ENCODE measurements at regions not wholly inside any gene's neighbourhood (a gene's known extent, or its start where the extent isn't known, plus 50 kb on each side); places are given as distances from the start of the nearest gene placed in this dataset.

DNA sequence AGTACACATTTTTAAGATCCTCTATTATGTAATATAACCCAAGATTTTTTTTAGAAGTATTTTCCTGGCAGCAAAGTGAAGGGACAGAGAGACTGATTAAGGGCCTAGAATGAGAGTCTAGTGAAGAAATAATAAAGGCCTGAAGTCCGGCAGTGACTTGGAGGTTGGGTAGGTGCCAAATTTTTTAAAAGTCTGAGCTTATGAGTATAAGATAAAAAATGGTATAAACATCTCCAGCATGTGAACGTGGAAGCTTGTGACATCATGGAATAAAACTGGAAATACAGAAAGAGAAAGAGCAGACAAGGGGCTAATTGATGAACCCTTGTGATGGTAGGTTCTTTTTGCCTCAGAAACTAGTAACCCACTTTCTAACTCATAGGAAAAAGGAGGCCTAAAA is 174.6 kb downstream of the SUCLA2 start:
- DNase-seq: peak; percentile 2

DNA sequence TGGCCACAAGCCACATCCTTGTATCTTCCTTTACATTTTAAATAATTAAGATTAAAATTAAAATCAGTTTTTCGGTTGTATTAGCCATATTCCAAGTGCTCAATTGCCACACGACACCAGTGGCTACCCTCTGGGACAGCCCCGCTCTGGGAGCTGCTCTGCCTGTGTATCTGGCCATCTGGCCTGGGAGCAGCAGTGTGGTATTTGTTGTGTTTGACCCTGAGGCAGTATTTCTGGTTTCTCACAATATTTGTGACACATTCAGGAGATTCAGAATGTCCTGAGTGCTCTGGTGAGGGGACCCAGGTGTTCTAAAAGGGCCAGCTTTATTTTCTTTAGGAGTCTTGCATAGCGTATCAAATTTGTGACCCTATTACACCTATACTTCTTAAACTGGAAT is 179.0 kb downstream of the SUCLA2 start:
- DNase-seq: no peak

DNA sequence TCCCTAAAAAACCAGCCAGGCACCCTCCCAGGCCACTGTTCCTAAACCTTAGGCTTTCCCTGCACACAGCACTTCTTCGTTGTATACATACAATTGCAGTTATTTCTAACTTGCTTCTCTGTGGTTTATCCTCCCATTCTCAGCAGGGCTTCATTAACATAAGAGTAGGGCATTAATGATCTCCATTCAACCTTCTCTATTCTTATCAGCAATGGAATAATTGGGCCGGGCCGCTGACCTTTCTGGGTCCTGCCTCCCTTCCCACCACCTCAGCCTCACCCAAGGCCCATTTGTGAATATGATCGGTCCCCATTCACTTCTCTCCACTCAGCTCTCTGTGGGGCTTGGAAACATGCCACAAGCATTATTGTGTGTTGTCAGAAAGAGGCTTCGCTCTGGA is 184.2 kb downstream of the SUCLA2 start:
- DNase-seq: no peak

DNA sequence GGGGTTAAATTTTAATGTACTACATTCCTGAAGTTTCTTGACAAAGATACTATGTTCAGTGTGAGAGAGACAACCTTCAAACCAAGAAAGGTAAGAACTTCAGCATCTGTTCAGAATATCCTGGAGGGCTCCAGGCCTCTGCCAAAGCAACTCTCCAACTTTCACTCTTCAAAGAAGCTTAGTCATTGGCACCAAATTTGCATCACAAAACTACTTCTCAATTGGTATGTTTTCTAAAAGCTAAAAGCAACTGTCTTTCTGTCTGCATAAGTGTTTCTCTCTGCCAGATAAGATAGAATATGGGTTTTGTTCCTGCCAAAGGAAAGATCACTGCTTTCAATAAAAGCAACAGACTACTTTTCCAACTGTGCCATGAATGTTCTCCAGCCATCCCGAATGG is 187.4 kb downstream of the SUCLA2 start:
- DNase-seq: no peak

DNA sequence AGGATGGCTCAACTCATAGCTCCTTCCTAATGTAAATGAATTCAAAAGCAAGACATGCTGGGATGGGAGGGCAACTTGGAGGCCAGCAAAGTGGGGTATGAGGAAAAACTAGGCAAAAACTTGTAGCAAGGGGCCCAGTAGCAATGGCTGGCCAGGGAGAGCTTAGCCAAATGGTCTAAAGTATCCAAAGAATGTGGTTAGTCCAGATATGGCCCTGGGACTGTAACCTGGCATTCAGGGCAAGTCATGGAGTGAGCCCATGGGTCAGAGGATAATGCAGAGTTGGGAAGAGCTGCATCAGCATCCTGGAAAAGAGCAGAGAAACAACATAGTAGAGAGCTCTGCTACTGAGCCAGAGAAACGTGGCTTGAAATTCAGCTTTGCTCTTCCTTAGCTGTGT is 191.7 kb downstream of the SUCLA2 start:
- DNase-seq: no peak

DNA sequence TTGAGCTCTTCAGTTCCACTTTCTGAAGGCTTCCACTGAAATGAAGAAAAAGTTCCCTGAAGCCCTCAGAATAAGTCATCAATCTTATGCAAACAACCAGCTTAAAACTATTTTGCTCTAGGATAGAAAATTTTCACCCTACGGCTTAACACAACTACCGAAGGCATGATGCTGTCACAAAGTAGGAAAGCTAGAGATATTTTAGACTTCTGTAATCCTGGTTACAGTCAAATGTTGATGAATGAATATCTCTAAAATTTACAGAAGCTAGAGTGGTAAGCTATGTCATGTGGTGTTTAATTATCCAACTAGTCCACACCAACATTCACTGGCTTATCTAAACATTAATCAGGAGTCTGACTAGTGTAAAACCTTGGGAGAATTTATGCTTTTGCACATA is 197.9 kb downstream of the SUCLA2 start:
- DNase-seq: no peak

DNA sequence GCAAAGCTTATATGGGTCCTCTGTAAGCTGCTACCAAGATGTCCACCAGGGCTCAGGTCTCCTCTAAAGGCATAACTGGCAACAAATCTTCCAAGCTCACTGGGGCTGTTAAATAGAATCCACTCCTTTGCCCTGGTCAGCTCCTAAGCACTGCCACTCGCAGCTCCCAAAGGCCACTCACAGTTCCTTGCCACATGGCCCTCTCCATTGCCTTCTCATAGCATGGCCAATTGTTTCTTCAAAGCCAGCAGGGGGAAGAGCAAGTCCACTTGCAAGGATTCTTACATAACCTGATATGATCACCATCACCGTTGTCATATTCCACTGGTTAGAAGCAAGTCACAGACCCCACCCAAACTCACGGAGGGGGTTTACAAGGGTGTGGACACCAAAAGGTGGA is 199.5 kb downstream of the SUCLA2 start:
- no peak for DNase-seq

DNA sequence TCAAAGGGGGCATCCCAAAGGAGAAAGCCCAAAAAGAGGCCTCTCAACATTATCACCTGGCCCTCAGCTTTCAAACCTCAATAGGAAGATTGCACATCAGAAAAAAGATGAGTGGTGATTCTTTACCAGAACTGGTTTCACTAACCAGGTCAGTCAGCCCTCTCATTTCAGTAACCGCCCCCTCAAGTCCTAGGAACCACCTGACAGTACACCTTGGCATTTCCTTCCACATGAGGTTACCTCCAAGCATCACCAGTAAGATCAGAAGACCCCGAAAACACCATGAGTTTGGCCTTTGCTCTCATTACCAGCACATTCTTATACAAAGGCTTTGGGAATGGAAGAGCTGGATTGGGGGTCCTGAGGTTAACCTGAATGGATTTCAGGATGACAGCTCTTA is 200.5 kb downstream of the SUCLA2 start:
- DNase-seq: no peak

DNA sequence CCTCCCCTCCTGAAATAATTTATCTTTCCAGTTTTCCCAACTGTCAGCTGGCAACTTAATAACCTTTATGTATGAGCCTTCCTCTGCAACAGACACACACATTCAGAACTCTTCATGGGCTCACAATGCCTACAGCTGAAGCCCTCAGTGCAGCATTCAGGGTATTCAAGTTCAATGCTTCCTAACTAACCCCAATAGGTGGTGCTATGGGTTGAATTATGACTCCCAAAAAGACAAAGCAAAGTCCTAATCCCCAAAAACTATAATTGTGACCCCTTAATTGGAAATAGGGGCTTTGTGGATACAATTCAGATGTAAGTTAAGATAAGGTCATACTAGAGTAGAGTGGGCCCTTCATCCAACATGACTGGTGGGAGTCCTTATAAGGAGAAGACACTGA is 202.2 kb downstream of the SUCLA2 start:
- DNase-seq: no peak

DNA sequence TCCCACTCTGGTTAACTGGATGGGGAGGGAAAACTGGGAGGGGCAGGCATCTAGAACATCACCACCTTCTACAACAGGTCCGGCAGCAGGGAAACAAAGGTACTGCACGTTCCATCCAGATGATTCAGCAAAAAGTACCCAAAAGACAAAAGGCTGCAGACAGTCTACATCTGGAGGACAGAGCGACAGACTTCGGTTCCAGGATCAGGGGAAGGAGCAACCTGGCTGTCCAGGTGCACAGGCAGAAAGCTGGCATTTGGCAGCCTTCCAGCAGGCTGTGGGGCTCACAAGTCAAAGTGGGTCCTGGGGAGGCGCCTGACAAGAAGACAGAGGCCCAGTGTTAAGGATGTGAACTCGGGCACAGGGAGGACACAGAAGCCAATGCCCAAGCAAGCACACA is 202.9 kb downstream of the SUCLA2 start:
- no peak for DNase-seq

DNA sequence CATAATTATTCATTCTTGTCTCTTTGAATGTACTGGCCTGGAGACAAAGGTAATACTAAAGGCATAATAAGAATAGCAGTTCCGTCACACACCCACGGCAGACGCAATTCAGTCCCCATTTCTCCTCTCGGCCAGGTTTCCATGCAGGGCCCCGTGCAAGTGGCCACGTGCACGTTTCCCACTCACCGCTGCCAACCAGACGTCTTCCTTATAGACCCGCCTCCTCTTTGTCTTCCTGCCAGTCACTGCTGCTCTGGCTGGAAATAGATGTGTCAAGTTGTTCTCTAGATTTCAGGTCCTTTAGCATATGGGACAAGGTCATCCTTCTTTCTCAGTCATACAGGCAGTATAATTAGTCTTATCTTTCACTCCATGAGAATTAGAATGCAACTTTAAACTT is 204.3 kb downstream of the SUCLA2 start:
- no peak for DNase-seq

DNA sequence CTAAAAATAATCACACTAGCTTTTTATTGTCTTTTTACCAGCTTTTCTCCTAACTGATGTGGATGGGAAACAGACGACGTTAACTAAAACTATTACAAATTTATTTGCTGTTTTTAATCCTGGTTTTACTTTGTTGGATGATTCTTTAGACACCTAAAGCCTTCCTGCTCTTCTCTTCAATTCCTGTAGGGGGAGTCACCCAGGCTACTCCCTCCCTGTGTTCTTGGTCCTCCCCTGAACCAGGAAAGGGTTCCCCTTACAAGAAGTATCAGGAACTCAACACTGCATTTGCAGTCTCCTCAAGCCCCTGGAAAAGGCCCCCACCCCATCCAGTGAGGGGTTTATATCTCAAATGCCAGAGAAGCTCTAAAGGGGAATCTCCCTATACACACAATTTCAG is 206.1 kb downstream of the SUCLA2 start:
- DNase-seq: no peak

DNA sequence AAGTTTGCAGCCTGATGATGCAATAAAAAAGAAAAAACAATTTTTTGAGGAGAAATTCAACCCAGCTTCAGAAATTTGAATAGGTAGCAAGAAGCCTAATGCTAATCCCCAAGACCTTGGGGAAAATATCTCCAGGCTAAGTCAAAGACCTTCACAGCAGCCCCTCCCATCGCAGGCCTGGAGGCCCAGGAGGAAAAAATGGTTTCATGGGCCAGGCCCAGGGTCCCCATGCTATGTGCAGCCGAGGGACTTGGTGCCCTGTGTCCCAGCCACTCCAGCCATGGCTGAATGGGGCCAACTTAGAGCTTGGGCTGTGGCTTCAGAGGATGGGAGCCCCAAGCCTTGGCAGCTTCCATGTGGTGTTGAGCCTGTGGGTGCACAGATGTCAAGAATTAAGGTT is 210.3 kb downstream of the SUCLA2 start:
- no peak for DNase-seq

DNA sequence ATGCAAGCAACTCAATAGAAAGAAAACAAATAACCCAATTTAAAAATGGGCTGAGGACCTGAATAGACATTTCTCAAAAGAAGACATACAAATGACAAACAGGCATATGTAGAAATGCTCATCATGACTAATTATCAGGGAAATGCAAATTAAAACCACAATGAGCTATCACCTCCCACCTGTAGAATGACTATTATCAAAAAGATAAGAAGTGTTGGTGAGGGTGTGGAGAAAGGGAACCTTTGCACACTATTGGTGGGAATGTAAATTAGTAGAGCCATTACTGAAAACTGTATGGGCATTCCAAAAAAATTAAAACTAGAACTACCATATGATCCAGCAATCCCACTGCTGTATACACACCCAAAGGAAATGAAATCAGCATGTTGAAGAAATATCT is 212.2 kb downstream of the SUCLA2 start:
- no peak for DNase-seq

DNA sequence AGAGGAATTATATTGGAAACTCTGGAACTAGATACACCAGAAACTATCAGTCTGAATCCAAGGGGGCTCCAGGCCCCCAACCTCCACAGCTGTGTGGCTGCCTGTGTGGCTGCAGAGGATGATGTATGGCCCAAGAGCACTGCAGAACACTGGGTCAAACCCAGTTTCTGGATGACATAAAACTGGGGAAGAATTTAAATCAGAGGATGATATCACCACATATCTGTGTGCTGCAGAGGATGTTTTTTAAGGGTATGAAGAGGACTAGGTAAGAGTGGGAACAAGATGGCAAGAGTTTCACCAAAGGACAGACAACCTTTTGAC is 226.4 kb downstream of the SUCLA2 start:
- DNase-seq: no peak

DNA sequence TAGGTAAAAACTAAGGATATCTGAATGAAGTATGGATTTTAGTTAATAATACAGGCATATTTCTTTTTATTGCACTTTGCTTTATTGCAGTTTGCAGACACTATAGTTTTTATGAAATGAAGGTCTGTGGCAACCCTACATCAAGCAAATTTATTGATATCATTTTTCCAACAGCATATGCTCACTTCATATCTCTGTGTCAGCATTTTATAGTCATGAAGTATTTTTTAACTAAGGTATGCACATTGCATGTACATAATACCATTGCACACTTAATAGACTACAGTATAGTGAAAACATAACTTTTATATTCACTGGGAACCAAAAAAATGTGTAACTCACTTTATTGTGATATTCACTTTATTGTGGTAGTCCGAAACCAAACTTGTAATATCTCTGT is 236.3 kb downstream of the SUCLA2 start:
- no peak for DNase-seq

DNA sequence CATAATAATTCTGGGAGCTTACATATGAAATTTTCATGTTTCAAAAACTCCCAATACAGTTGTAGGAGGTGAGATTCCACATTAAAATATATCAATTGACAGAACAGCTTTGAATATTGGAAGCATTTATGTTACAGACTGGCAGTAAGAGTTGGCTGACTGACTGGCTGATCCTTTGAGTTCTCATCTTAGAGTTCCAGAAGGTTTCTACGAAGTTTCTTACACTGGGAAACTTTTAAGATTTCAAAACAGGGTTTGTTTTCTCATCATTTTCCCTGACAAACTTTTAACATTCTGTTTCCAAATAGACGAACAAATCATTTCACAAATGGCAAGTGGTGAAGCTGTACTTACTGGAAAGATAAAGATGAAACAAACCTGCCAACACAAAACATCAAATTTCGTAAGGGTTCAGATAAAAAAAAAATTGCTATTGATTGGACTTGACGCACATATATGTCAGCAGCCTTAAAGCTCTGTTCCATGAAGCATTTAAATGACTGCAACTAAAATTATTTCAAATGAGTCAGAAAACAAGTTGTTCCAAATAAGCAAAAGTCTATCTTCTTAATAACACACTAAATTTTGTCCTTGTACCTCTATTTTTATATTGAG is 243.5 kb downstream of the SUCLA2 start:
- no peak for DNase-seq

DNA sequence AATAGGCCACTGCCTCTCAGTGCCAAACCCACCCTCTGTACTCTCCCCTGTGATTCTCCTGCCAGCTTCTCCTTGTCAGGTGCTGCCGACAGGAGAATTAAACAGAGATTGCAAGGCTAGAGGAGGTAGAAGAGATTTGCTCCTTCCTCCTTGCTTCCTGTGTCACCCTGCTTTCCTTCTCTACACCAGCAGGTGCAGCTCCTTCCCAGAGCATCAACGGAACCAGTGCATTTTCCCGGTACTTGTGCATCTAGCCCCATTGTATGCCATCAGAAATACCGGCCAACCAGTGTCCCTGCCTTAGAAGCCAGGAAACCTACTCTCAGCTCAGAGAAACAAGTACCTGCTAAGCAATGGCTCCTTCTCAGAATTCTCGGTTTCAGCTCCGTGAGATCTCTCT is 253.2 kb downstream of the SUCLA2 start:
- DNase-seq: no peak

DNA sequence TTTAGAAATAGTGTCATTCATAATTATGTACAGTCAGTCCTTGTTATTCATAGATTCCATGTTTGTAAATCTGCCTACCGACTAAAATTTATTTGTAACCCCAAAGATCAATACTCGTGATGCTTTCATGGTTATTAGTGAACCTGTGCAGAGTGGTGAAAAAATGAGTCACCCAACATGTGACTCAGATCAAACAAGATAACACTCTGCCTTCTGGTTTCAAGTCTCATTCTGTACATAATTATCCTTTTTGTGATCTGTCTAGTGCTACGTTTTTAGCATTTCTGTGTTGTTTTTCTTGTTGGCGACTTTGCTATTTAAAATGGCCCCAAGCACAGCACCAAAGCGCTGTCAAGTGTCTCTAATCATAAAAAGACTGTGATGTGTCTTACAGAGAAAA is 274.7 kb downstream of the SUCLA2 start:
- DNase-seq: no peak

DNA sequence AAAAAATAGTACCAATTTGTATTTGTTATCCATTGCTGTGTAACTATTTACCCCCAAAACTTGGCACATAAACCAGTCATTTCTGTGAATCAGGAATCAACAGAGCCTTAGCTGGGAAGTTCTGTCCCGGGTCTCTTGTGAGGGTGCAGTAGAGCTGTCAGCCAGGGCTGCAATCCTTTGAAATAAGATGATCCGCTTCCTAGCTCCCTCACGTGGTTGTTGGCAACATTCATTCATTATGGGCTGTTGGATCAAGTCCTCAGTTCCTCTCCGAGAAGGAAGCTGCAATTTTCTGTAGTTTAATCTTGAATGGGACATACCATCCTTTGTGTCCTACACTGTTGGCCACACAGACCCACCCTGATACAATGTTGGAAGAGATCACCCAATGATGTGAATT is 277.2 kb downstream of the SUCLA2 start:
- no peak for DNase-seq

DNA sequence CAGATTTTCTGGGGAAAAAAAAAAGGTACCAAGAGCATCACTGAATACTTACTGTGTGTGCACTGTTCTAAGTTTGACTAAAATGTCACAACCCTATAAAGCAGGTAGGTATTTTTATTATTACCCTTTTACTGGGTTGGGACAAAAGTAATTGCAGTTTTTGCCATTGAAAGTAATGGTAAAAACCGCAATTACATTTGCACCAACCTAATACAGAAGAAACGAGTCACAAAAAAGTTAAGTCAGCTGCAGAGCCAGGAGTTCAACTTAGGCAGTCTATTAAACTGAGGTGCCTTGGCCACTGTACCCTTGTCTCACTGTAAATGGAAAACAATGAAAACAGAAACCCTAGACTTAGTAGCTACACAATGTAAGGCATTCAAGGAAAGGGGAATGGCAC is 281.9 kb downstream of the SUCLA2 start:
- no peak for DNase-seq

DNA sequence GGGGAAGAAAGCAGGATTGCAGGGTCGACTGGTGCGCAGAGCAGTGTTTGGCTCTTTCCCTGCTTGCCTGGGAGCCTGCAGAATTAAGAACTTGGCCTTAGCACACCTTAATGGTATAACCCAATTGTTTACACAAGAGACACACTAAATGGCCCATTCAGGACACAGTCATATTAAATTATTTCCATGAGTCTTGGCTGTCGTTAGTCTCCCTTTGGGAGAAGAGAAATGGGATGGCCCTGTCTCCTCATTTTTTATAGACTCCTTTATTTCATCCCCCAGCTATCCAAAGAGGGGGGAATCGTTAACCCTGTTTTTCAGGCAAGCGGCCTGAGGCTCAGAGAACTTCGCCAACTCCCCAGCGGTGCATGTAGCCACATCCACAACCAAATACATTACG is 282.5 kb downstream of the SUCLA2 start:
- DNase-seq: no peak

DNA sequence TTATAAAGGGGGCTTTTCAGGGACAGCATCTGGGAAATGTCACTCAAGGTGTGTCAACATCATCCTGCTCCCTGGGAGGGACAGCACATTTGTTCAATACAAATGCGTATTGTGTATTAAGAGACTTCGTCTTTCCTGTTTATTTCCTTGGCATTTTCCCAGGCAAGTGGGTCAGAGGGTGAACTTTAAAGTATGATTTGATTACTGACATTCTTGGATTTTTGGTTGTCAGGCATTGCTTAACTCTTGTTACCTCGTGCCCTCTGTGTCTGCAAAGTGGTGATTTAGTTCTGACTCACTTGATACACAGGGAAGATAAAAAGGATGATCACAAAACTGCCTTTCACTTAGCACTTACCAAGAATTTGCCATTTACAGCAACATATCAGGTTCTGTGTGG is 292.7 kb downstream of the SUCLA2 start:
- no peak for DNase-seq

DNA sequence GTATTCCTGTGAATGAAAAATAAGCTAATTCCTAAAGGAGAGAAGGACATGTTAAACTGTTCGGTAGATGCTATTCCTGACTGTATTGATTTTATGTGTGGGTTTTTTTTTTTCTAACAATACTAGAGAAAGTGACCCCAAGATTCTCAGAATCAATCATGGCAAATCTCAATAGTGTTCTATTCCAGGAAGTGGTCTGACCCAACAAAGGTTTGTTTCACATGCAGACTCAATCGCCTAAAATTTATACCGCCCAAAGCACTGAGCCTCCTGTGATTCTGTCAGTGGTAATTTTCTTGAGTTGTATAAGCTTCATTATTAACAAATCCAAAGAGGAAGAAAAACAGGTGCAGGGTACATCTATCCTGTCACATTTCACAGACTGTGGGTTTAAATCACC is 293.7 kb downstream of the SUCLA2 start:
- no peak for DNase-seq

DNA sequence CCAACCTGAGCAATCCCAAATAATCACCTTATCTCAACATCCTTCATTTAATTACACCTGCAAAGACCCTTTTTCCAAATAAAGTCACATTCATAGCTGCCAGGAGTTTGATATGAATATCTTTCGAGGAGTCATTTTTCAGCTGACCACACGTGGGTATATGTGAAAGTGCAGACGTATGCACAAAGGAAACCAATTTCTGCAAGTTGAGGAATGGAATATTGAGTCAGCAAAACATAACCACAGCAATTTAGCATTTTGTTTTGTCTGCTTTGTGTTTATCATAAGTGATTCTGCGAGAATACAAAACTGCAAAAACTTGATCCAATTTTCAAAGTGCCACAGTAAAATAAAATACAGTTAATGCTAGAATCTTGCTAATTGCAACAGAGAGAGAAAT is 295.9 kb downstream of the SUCLA2 start:
- no peak for DNase-seq

DNA sequence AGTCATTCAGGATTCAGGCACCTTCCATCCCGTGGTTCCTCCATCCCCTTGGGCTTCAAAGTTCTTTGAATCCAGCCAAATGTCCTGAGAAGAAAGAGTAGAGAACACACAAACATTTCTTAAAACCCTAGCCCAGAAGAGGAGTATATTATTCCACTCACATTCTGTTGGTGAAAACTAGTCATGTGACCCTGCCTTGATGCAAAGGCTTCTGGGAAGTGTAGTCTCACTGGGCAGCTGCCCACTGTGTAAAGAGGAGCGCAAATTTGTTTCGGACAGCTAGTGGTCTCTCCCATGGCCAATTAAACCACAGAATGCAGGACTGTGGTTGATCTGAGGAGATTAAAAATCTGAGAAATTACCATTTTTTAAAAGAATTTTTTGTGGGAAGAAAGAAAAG is 304.4 kb downstream of the SUCLA2 start:
- DNase-seq: no peak
